ENCODE measurements at regions not wholly inside any gene's neighbourhood (a gene's known extent, or its start where the extent isn't known, plus 50 kb on each side); places are given as distances from the start of the nearest gene placed in this dataset.

DNA sequence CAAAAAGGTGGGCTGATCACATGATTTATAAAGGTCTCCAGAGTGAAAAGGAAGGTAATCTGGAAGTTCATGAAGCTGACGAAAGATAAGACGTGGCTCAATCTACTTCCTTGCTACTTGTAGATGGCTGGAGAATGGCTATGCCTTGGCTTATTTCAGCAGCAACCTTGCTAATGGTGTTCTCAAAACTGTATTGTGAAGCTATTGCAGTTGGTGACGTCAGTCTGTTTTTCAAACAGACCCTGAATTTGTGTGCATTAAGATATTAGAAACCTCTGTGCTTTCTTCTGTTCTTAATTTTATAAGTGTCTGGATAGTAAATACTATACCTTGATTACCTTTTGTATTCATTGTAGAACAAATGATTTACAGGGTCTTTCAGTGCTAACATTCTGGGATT, 58.3 kb upstream of the C11orf87 start:
- DNase-seq, result no peak
- H3K4me1 ChIP-seq, result no peaks in the 10 kb centered on the region
- H3K36me3 ChIP-seq, result no peaks in the 10 kb centered on the region
- no peak overlapping the region for H3K4me3 ChIP-seq
- intact Hi-C loops (cut with DNase I), result no loop called here
- no peak for ATAC-seq
- no peak overlapping the region for H3K27ac ChIP-seq
- no peaks in the 10 kb centered on the region for H3K27me3 ChIP-seq (ENCODE audit: low read depth)
- H3K9me3 ChIP-seq, result no peaks in the 10 kb centered on the region
- TF ChIP-seq CTCF (IDR thresholded peaks at IDR 0.05), result no peak

DNA sequence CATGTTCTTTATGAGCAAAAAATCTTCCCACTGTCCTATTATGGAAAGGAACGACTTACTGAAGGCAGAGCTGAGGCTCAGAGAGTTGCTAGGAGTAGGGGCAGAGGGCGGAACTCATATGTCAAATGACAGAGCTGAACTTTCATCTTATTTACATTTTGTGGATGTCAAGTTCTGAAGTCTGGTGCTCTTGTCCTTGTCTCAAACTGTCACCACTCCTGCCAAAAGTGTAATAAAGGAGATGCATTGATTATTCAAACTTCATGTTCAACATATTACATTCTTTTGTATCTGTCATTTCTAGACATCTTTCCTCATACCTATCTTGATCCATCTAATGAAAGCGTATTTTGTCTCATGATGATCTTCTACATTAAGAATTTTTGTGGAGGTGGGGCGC, 57.1 kb upstream of the C11orf87 start:
- Histone ChIP-seq H3K4me1 (no peaks in the 10 kb centered on the region), H3K36me3 (no peaks in the 10 kb centered on the region), H3K27me3 (ENCODE audit: low read depth) (no peaks in the 10 kb centered on the region), H3K4me3 (no peak overlapping the region), H3K9me3 (no peaks in the 10 kb centered on the region), H3K27ac (no peak overlapping the region)
- ATAC-seq, result no peak
- no peak for DNase-seq
- intact Hi-C loops (cut with DNase I), result no loop called here
- no peak for TF ChIP-seq CTCF (IDR thresholded peaks at IDR 0.05)

- no peak for ATAC-seq
- no peak for DNase-seq
- intact Hi-C loops (cut with DNase I), result no loop called here
These were observed 50.4 kb upstream of the C11orf87 start for GRCh38 chr11:109371444-109372176.

More at GRCh38 chr11:109371444-109372176, 50.4 kb upstream of the C11orf87 start:
- Histone ChIP-seq H3K27ac (no peak overlapping the region), H3K4me1 (no peaks in the 10 kb centered on the region), H3K9me3 (peaks cover 5% of the 10 kb centered on the region), H3K4me3 (no peak overlapping the region), H3K36me3 (no peaks in the 10 kb centered on the region), H3K27me3 (ENCODE audit: low read depth) (no peaks in the 10 kb centered on the region)
- TF ChIP-seq CTCF (IDR thresholded peaks at IDR 0.05), result no peak

Measured in lower lobe of right lung (tissue), 2 donors.